HCT116 (cell line): ENCODE measurements at regions not wholly inside any gene's neighbourhood (a gene's known extent, or its start where the extent isn't known, plus 50 kb on each side); places are given as distances from the start of the nearest gene placed in this dataset.

Source experiments
- ATAC-seq: fragments of 200-7000 bp; cut with Tn5 transposase; 2 replicates; pipeline ENCODE4 v1.9.1; 2020; ENCODE audit warnings: mild to moderate bottlenecking, moderate library complexity
- BruUV-seq: library from RNA; stranded (reverse); fragments of 400-500 nt; replicated peaks from 2 replicates; lab custom pipeline; 2021; lab: Mats Ljungman, UMichigan
- CTCF ChIA-PET: fragments of 300-600 bp; sonication (Branson Sonifier 250); formaldehyde crosslinking; loops from one replicate; lab custom pipeline; 2021; ENCODE audit warnings: antibody characterized with exemption; lab: Charles Lee
- POLR2A ChIA-PET: fragments of 300-600, 350-600 bp; sonication (Branson Sonifier 250); formaldehyde crosslinking; loops from one replicate; lab custom pipeline; 2021; ENCODE audit warnings: antibody characterized with exemption; lab: Charles Lee
- RAD21 ChIA-PET, 2 experiments: fragments of 300-600 bp; sonication (Branson Sonifier 250); formaldehyde crosslinking; loops; one replicate each; lab custom pipeline; 2023; ENCODE audit warnings: low total read pairs in 2 of 2; ENCODE audit not compliant: uncharacterized antibody in 2 of 2, unreplicated experiment in 2 of 2, low non-redundant PET in 1 of 2; lab: Charles Lee
- DNase-seq: peaks from one replicate; pipeline ENCODE4 v3.0.0-alpha.2; 2010; ENCODE audit warnings: low read depth, low spot score
- H2AFZ ChIP-seq: fragments of 200-600 bp; shearing (Covaris generic), sonication (generic); 2 replicates; pipeline ENCODE4 v1.6.1; 2017; ENCODE audit warnings: low read depth, mixed run types, mixed read lengths, antibody characterized with exemption, low read length; ENCODE audit not compliant: poor library complexity, severe bottlenecking
- H3K27ac ChIP-seq: 2 replicates; pipeline ENCODE4 v1.5.1; 2012; ENCODE audit warnings: low read depth, low read length
- H3K27me3 ChIP-seq: fragments of 200-600 bp; sonication (generic); 2 replicates; pipeline ENCODE4 v1.6.1; 2016; ENCODE audit warnings: mixed run types, low read length, mixed read lengths; ENCODE audit not compliant: insufficient read depth
- H3K36me3 ChIP-seq, 2 experiments: fragments of 200-500 bp in 1 of 2; fragments of 200-600 bp in 1 of 2; sonication (Bioruptor generic) in 1 of 2; sonication (generic) in 1 of 2; 2 replicates each; pipeline versions ENCODE4 v1.5.1 to v1.6.1; 2014 to 2016; ENCODE audit warnings: low read length in 2 of 2, inconsistent platforms in 1 of 2, mixed read lengths in 1 of 2, mixed run types in 1 of 2; ENCODE audit not compliant: insufficient read depth in 2 of 2, control insufficient read depth in 1 of 2
- H3K4me1 ChIP-seq, 2 experiments: fragments of 200-600 bp in 1 of 2; sonication (generic) in 1 of 2; 2 replicates each; pipeline versions ENCODE4 v1.5.1 to v1.6.1; 2012 to 2017; ENCODE audit warnings: low read length in 2 of 2, inconsistent platforms in 1 of 2, mild to moderate bottlenecking in 1 of 2, mixed read lengths in 1 of 2, mixed run types in 1 of 2, moderate library complexity in 1 of 2; ENCODE audit not compliant: insufficient read depth in 2 of 2, control insufficient read depth in 1 of 2
- H3K4me2 ChIP-seq: fragments of 200-600 bp; sonication (generic); 2 replicates; pipeline ENCODE4 v1.6.1; 2017; ENCODE audit warnings: mixed run types, low read length, mixed read lengths
- H3K4me3 ChIP-seq, 2 experiments: fragments of 200-600 bp in 1 of 2; sonication (generic) in 1 of 2; replicated peaks in 1 of 2; 2 replicates each; pipeline ENCODE4 v1.5.1; 2011 to 2016; ENCODE audit warnings: low read length in 2 of 2, control low read depth in 1 of 2, low read depth in 1 of 2, mild to moderate bottlenecking in 1 of 2, mixed read lengths in 1 of 2, mixed run types in 1 of 2
- H3K79me2 ChIP-seq: fragments of 200-600 bp; sonication (generic); 2 replicates; pipeline ENCODE4 v1.6.1; 2017; ENCODE audit warnings: mild to moderate bottlenecking, mixed run types, low read length, moderate library complexity, mixed read lengths; ENCODE audit not compliant: insufficient read depth
- H3K9ac ChIP-seq: fragments of 200-600 bp; sonication (generic); 2 replicates; pipeline ENCODE4 v1.6.1; 2016; ENCODE audit warnings: low read length, mixed read lengths
- H3K9me2 ChIP-seq: fragments of 200-600 bp; sonication (generic), shearing (Covaris generic); 2 replicates; pipeline ENCODE4 v1.6.1; 2017; ENCODE audit warnings: mixed run types, mild to moderate bottlenecking, moderate library complexity; ENCODE audit not compliant: insufficient read depth
- H3K9me3 ChIP-seq, 2 experiments: fragments of 200-500 bp in 1 of 2; fragments of 200-600 bp in 1 of 2; sonication (Bioruptor generic) in 1 of 2; sonication (generic) in 1 of 2; 2 replicates each; pipeline ENCODE4 v1.6.1; 2014 to 2017; ENCODE audit warnings: low read length in 2 of 2, mixed read lengths in 2 of 2, inconsistent platforms in 1 of 2, low read depth in 1 of 2, mild to moderate bottlenecking in 1 of 2, mixed run types in 1 of 2, moderate library complexity in 1 of 2; ENCODE audit not compliant: control insufficient read depth in 1 of 2, insufficient read depth in 1 of 2
- H4K20me1 ChIP-seq: fragments of 200-600 bp; sonication (generic), shearing (Covaris generic); 2 replicates; pipeline ENCODE4 v1.6.1; 2017; ENCODE audit warnings: mixed run types, mild to moderate bottlenecking, moderate library complexity; ENCODE audit not compliant: insufficient read depth
- ATF3 ChIP-seq: IDR thresholded peaks from 2 replicates; pipeline ENCODE4 v1.6.1; 2012
- CBX3 ChIP-seq: IDR thresholded peaks from 2 replicates; pipeline ENCODE4 v1.6.1; 2012; ENCODE audit warnings: low read depth
- CEBPB ChIP-seq: IDR thresholded peaks from 2 replicates; pipeline ENCODE4 v1.6.1; 2012; ENCODE audit warnings: low read depth
- ELF1 ChIP-seq: IDR thresholded peaks from 2 replicates; pipeline ENCODE4 v1.6.1; 2012; ENCODE audit warnings: low read depth, borderline replicate concordance
- EZH2 ChIP-seq: fragments of 200-600 bp; sonication (generic); IDR thresholded peaks from 2 replicates; pipeline ENCODE4 v1.6.1; 2017; ENCODE audit warnings: antibody characterized with exemption, mixed run types
- EZH2phosphoT487 ChIP-seq: fragments of 200-600 bp; IDR thresholded peaks from 2 replicates; pipeline ENCODE4 v1.6.1; 2018; ENCODE audit warnings: antibody characterized with exemption, borderline replicate concordance
- FOSL1 ChIP-seq: IDR thresholded peaks from 2 replicates; pipeline ENCODE4 v1.6.1; 2012; ENCODE audit warnings: low read depth
- JUND ChIP-seq: IDR thresholded peaks from 2 replicates; pipeline ENCODE4 v1.6.1; 2012
- POLR2A ChIP-seq: IDR thresholded peaks from 2 replicates; pipeline ENCODE4 v1.7.0; 2011; ENCODE audit warnings: borderline replicate concordance; ENCODE audit not compliant: insufficient read depth, insufficient read length; ENCODE audit errors: extremely low read depth
- POLR2AphosphoS5 ChIP-seq: IDR thresholded peaks from 2 replicates; pipeline ENCODE4 v1.6.1; 2011; ENCODE audit warnings: mild to moderate bottlenecking, low read depth, low read length, moderate library complexity
- RAD21 ChIP-seq: IDR thresholded peaks from 2 replicates; pipeline ENCODE4 v1.6.1; 2012; ENCODE audit warnings: low read depth, mild to moderate bottlenecking
- REST ChIP-seq: IDR thresholded peaks from 2 replicates; pipeline ENCODE4 v1.6.1; 2012; ENCODE audit warnings: low read depth
- SIN3A ChIP-seq: IDR thresholded peaks from 2 replicates; pipeline ENCODE4 v1.6.1; 2012; ENCODE audit warnings: low read depth
- SP1 ChIP-seq: IDR thresholded peaks from 2 replicates; pipeline ENCODE4 v1.6.1; 2012; ENCODE audit warnings: low read depth
- ZNF274 ChIP-seq: fragments of 200-500 bp; sonication (Bioruptor generic); IDR thresholded peaks from 2 replicates; pipeline ENCODE4 v1.6.1; 2014; ENCODE audit warnings: mild to moderate bottlenecking, low read depth, low read length, inconsistent platforms
- intact Hi-C: fragments of 100-400 bp; cut with micrococcal nuclease; formaldehyde crosslinking; loops from 2 replicates; pipeline ENCODE4 v1.10.0; 2022

- Histone ChIP-seq H3K4me3 (no peak overlapping the region), H3K9me3 (no peaks in the 10 kb centered on the region), H3K9ac (no peak overlapping the region), H3K27me3 (no peaks in the 10 kb centered on the region), H3K27ac (no peak overlapping the region), H2AFZ (no peak overlapping the region), H3K9me2 (no peaks in the 10 kb centered on the region), H4K20me1 (no peaks in the 10 kb centered on the region), H3K36me3 (no peaks in the 10 kb centered on the region), H3K79me2 (no peaks in the 10 kb centered on the region)
- CTCF ChIA-PET: no interaction called here
- no peak for DNase-seq
- POLR2A ChIA-PET: no interaction called here
- ATAC-seq: no peak
- TF ChIP-seq EZH2: no peak
- no peak for TF ChIP-seq FOSL1
- TF ChIP-seq ELF1: no peak
- no peak for TF ChIP-seq SP1
- TF ChIP-seq CEBPB: no peak
- TF ChIP-seq, all 23 proteins: peak for 0
- intact Hi-C loops: no loop called here
- no TSS peak for BruUV-seq
- Histone ChIP-seq H3K4me2 (no peak overlapping the region), H3K4me1 (no peaks in the 10 kb centered on the region)
- RAD21 ChIA-PET: no interaction called here
Measured at GRCh38 chr1:170254371-170254770, 108.6 kb downstream of the NTMT2 start.

GRCh38 chr1:170261669-170262068 is 115.9 kb downstream of the NTMT2 start:
- H2AFZ ChIP-seq: no peak overlapping the region
- no peaks in the 10 kb centered on the region for H3K9me3 ChIP-seq
- H3K4me1 ChIP-seq: no peaks in the 10 kb centered on the region
- no peaks in the 10 kb centered on the region for H3K27me3 ChIP-seq
- no peak for TF ChIP-seq FOSL1
- no peak for TF ChIP-seq POLR2A
- no peak for TF ChIP-seq POLR2AphosphoS5
- TF ChIP-seq EZH2phosphoT487: no peak
- TF ChIP-seq SIN3A: no peak
- TF ChIP-seq ATF3: no peak
- TF ChIP-seq JUND: no peak
- TF ChIP-seq REST: no peak
- no peak for TF ChIP-seq ELF1
- TF ChIP-seq CBX3: no peak
- no peak for TF ChIP-seq ZNF274
- no peak for TF ChIP-seq EZH2
- no peak for TF ChIP-seq SP1
- no peak for TF ChIP-seq CEBPB
- no peak for TF ChIP-seq RAD21
- ATAC-seq: no peak
- no peak overlapping the region for H3K4me3 ChIP-seq
- H4K20me1 ChIP-seq: no peaks in the 10 kb centered on the region
- intact Hi-C loops: no loop called here
- POLR2A ChIA-PET: no interaction called here
- no peak overlapping the region for H3K9ac ChIP-seq
- no TSS peak for BruUV-seq
- DNase-seq: no peak
- no peak overlapping the region for H3K4me2 ChIP-seq
- CTCF ChIA-PET: no interaction called here
- no peaks in the 10 kb centered on the region for H3K79me2 ChIP-seq
- RAD21 ChIA-PET: no interaction called here
- no peaks in the 10 kb centered on the region for H3K36me3 ChIP-seq
- no peaks in the 10 kb centered on the region; the same call in 1 of the 2 replicates for H3K9me2 ChIP-seq
- no peak overlapping the region for H3K27ac ChIP-seq
